RWPE1 (cell line): ENCODE measurements at regions not wholly inside any gene's neighbourhood (a gene's known extent, or its start where the extent isn't known, plus 50 kb on each side); places are given as distances from the start of the nearest gene placed in this dataset.

ENCODE experiments used
- CTCF ChIA-PET: fragments of 350-600 bp; sonication (Branson Sonifier 250); formaldehyde crosslinking; extraction: SDS; loops from one replicate; lab custom pipeline; 2021; lab: Yijun Ruan, JAX
- POLR2A ChIA-PET: fragments of 400-600 bp; formaldehyde crosslinking; extraction: SDS; loops from one replicate; lab custom pipeline; 2020; ENCODE audit warnings: antibody characterized with exemption; ENCODE audit not compliant: low non-redundant PET; lab: Yijun Ruan, JAX
- DNase-seq: peaks from one replicate; pipeline ENCODE4 v3.0.0; 2012; ENCODE audit warnings: low spot score
- H3K27ac ChIP-seq: fragments of 450-650 bp; 2 replicates; pipeline ENCODE4 v1.5.1; 2017
- CTCF ChIP-seq: fragments of 450-650 bp; conservative IDR thresholded peaks from 2 replicates; pipeline ENCODE4 v1.5.1; 2017; ENCODE audit warnings: low read depth, mild to moderate bottlenecking

DNA sequence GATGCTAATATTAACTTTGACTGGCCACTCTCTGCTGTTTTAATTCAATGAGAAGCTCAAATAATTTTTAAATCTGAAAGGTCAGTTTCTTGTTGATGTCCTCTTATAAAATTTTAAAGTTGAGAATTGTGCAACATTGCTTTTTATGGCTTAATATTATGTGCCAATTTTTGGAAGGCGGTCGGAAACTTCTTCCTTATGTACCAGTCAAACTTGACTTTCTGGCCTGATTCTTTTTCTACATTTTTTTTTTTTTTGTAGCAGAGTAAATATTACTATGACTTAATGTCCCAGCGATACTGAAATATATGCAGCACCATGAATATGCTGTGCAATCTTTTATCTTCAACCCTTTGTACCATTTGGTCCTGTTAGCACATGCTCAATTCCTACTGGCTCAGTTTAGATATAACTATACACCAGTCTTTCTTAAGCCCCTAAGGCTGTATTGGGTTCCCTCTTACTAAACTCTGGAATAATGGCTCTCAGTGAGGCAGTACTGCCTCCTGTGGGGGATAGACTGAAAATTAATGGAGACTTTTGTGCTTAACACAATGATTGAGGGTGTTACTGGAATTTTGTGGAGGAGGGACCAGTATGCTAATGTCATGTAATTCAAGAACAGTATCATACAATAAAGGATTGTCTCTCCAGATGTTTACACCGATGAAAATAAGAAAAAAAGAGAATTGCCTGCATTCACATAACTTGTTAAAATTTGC is 156.4 kb upstream of the SYNCRIP start:
- POLR2A ChIA-PET, result no interaction called here
- CTCF ChIA-PET, result interaction anchor here (0.6 kb wide), 1 partner anchor 114 kb away, joined by 6 read pairs; no protein-coding TSS in a partner anchor
- TF ChIP-seq CTCF, result no peak
- H3K27ac ChIP-seq, result no peak overlapping the region
- no peak for DNase-seq

DNA sequence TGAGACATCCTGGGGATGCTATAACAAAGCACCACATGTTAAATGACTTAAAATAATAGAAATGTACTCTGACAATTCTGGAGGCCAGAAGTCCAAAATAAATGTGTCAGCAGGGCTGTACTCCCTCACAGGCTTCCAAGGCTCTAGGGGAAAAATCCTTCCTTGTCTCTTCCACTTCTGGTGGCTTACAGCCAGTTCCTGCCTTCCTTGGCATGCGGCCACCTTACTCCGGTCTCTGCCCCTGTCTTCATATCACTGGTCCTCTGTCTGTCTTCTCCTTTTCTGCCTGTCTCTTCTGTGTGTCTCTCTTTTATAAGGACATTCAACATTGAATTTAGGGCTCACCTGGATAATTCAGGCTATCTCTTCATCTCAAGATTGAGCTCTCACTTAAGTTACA is 155.3 kb upstream of the SYNCRIP start:
- ChIA-PET CTCF (no interaction called here), POLR2A (no interaction called here)
- H3K27ac ChIP-seq, result no peak overlapping the region
- no peak for DNase-seq
- TF ChIP-seq CTCF, result no peak

DNA sequence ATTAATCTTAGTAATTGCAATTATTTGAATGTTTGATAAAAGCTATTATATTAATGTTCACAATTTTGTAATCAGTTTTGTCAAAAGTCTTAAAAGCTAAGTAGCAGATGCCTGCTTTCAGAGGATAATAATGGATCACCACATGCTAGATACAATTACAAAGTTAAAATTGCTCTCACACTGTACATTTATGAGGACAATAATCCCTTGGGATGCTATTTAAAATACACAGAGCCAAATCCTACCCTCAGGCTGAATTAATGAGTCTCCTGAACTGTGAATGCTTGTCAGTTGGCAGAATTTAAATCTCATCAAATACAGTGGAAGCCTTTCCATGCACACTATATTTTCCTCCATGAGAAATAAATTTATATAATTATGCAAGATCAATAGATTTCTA is 153.3 kb upstream of the SYNCRIP start:
- CTCF ChIA-PET, result no interaction called here
- no peak for TF ChIP-seq CTCF
- H3K27ac ChIP-seq, result no peak overlapping the region
- POLR2A ChIA-PET, result no interaction called here
- no peak for DNase-seq

GRCh38 chr6:85792254-85792653 is 149.6 kb upstream of the SYNCRIP start:
- ChIA-PET CTCF (no interaction called here), POLR2A (no interaction called here)
- H3K27ac ChIP-seq, result no peak overlapping the region
- no peak for TF ChIP-seq CTCF
- DNase-seq, result no peak

DNA sequence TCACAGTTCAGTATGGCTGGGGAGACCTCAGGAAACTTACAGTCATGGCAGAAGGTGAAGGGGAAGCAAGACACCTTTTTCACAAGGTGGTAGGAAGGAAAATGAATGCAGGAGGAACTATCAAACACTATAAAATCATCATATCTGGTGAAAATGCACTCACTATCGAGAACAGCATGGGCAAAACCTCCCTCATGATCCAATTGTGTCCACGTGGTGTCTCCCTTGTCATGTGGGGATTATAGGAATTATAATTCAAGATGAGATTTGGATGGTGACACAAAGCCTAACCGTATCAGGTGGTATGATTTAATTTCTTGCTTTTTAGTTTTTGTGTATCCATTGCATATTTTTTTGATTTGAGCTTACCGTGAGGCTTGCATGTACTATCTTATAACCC is 133.2 kb upstream of the SYNCRIP start:
- no peak overlapping the region for H3K27ac ChIP-seq
- ChIA-PET CTCF (interaction anchor here (0.6 kb wide), 1 partner anchor 1259 kb away, joined by 3 read pairs; no protein-coding TSS in a partner anchor), POLR2A (no interaction called here)
- TF ChIP-seq CTCF, result no peak
- DNase-seq, result no peak

DNA sequence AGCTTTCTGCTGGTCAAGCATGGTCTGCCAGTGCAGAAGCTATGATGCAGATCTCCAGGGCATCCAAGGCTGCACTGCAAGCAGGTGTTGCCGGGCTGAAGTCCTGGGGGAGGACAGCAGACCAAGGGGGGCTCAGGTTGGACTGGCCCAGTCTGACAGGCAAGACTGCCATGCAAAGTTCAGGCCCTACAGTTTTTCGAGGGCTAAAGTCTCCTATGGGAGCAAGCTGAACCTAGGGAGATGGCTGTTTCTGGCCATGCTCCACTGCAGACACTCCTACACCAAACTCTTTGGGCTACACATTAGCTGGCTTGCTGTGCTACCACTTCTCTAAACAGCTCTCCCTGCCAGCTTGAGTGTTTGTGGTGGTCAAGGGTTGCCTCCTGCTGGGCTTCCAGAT is 130.0 kb upstream of the SYNCRIP start:
- ChIA-PET CTCF (no interaction called here), POLR2A (no interaction called here)
- no peak for DNase-seq
- no peak overlapping the region for H3K27ac ChIP-seq
- no peak for TF ChIP-seq CTCF
